ENCODE measurements at regions not wholly inside any gene's neighbourhood (a gene's known extent, or its start where the extent isn't known, plus 50 kb on each side); places are given as distances from the start of the nearest gene placed in this dataset.

DNA sequence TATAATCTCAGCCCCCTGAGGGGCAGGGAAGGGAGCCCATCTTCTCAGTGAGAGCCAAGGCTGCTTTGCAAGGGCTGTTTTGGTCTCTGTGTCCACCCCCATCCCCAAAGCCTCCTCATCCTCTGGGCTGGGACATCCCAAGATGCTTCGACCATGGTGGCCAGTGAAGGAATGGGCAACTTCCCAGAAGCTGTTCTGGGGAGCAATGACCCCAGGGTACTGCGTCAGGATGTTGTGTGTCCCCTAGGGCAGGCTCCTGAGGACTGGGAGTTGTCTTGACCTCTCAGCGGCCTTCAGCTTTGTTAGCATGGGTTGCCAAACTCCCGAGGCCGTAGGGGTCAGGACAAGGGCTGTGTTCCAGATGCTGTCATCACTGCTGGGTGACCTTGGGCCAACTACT is 238.4 kb upstream of the POU3F1 start:
- H2BK12ac ChIP-seq (ENCODE audit: insufficient read length, low read depth, low read length): no peak overlapping the region
- H2BK15ac ChIP-seq (ENCODE audit: low read depth, low read length): no peak overlapping the region
- no peaks in the 10 kb centered on the region for H3K9me3 ChIP-seq (ENCODE audit: control insufficient read depth, low read depth, low read length)
- H3K79me1 ChIP-seq (ENCODE audit: insufficient read depth, low read depth, low read length, poor library complexity, severe bottlenecking): no peaks in the 10 kb centered on the region
- no peaks in the 10 kb centered on the region for H3K79me2 ChIP-seq (ENCODE audit: insufficient read depth, low read length)
- no peak overlapping the region for H4K5ac ChIP-seq (ENCODE audit: insufficient read length, low read depth, low read length)
- no peak overlapping the region for H2BK5ac ChIP-seq (ENCODE audit: insufficient read length, low read length)
- no peaks in the 10 kb centered on the region for H3K27me3 ChIP-seq (ENCODE audit: insufficient read depth, low read length)
- H3K9me3 Mint-ChIP-seq: peaks cover 0 to 6% of the 10 kb centered on the region in 2 experiments; a peak in 2 of 5 replicates
- no peak overlapping the region for H2BK120ac ChIP-seq (ENCODE audit: low read depth, low read length, poor library complexity, severe bottlenecking)
- TF ChIP-seq, protein P1, sequence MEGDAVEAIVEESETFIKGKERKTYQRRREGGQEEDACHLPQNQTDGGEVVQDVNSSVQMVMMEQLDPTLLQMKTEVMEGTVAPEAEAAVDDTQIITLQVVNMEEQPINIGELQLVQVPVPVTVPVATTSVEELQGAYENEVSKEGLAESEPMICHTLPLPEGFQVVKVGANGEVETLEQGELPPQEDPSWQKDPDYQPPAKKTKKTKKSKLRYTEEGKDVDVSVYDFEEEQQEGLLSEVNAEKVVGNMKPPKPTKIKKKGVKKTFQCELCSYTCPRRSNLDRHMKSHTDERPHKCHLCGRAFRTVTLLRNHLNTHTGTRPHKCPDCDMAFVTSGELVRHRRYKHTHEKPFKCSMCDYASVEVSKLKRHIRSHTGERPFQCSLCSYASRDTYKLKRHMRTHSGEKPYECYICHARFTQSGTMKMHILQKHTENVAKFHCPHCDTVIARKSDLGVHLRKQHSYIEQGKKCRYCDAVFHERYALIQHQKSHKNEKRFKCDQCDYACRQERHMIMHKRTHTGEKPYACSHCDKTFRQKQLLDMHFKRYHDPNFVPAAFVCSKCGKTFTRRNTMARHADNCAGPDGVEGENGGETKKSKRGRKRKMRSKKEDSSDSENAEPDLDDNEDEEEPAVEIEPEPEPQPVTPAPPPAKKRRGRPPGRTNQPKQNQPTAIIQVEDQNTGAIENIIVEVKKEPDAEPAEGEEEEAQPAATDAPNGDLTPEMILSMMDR (conservative IDR thresholded peaks at IDR 0.05): no peak
- H3K4me1 ChIP-seq (ENCODE audit: insufficient read depth, low read length): no peaks in the 10 kb centered on the region
- no peak overlapping the region for H2AK5ac ChIP-seq (ENCODE audit: insufficient read length, low read length)
- no peak overlapping the region for H3K27ac Mint-ChIP-seq
- DNase-seq: no peak
- H3K4me1 Mint-ChIP-seq: peaks cover 42 to 50% of the 10 kb centered on the region in 2 experiments
- H4K8ac ChIP-seq (replicated peaks; ENCODE audit: insufficient read length, low read depth, low read length): no peak overlapping the region
- no peak overlapping the region for H3K14ac ChIP-seq (ENCODE audit: insufficient read depth, low read length)
- no peak overlapping the region for H2AFZ ChIP-seq (ENCODE audit: low read length)
- no peaks in the 10 kb centered on the region for H3K23me2 ChIP-seq (ENCODE audit: insufficient read length, low read depth, low read length, poor library complexity, severe bottlenecking)
- no peak overlapping the region for H3K56ac ChIP-seq (ENCODE audit: insufficient read length, low read depth, low read length)
- no peak overlapping the region for H3K4ac ChIP-seq (ENCODE audit: low read depth, low read length)
- H4K91ac ChIP-seq (ENCODE audit: insufficient read length, low read depth, low read length): no peak overlapping the region
- no peak overlapping the region for H3T11ph ChIP-seq (ENCODE audit: low read length)
- no peak overlapping the region for H3K27ac ChIP-seq (ENCODE audit: insufficient read length, low read depth, low read length)
- no peak overlapping the region for H3K23ac ChIP-seq (ENCODE audit: insufficient read length, low read depth, low read length)
- no CpG with 5 or more reads among the region's 5 CpGs for WGBS (ENCODE audit: extremely low coverage, insufficient read length, low lambda C conversion rate)
- H3K18ac ChIP-seq (ENCODE audit: insufficient read length, low read depth, low read length): no peak overlapping the region
- no peaks in the 10 kb centered on the region for H4K20me1 ChIP-seq (ENCODE audit: control insufficient read depth, insufficient read depth, insufficient read length)
- H3K4me3 Mint-ChIP-seq: no peak overlapping the region
- no peak overlapping the region for H2BK20ac ChIP-seq (ENCODE audit: low read depth, low read length, poor library complexity, severe bottlenecking)
- no peak overlapping the region for H3K9ac ChIP-seq (ENCODE audit: extremely low read depth, insufficient read length, low read length)
- peaks cover 10% of the 10 kb centered on the region for H3K27me3 Mint-ChIP-seq (ENCODE audit: low read depth)
- peaks cover 0 to 11% (median 1%) of the 10 kb centered on the region in 3 experiments; a peak in 6 of 7 replicates for H3K36me3 Mint-ChIP-seq (ENCODE audit: insufficient read depth in 1 of 3, low read depth in 3 of 3)
- no peak overlapping the region for H3K4me2 ChIP-seq (ENCODE audit: insufficient read depth, insufficient read length, low read length)

Data from H9 (cell line).